GM23338 (cell line): ENCODE measurements at regions not wholly inside any gene's neighbourhood (a gene's known extent, or its start where the extent isn't known, plus 50 kb on each side); places are given as distances from the start of the nearest gene placed in this dataset.

Experiments
- ATAC-seq: fragments of 200-7000 bp; cut with Tn5 transposase; 3 replicates; pipeline ENCODE4 v1.9.1; 2020
- DNase-seq: peaks from one replicate; pipeline ENCODE4 v3.0.0-alpha.2; 2015; ENCODE audit warnings: low spot score
- H2AFZ ChIP-seq: fragments of 200-600 bp; sonication (generic); 2 replicates; pipeline ENCODE4 v1.8.0; 2016; ENCODE audit warnings: antibody characterized with exemption, mild to moderate bottlenecking, moderate library complexity
- H3F3A ChIP-seq: fragments of 200-600 bp; sonication (generic); replicated peaks from 2 replicates; pipeline ENCODE4 v1.8.0; 2017; ENCODE audit warnings: antibody characterized with exemption, mixed run types, low read depth
- H3K27ac ChIP-seq: fragments of 200-600 bp; sonication (generic); 2 replicates; pipeline ENCODE4 v1.6.1; 2016; ENCODE audit warnings: low read depth
- H3K27me3 ChIP-seq: fragments of 200-600 bp; sonication (generic); 2 replicates; pipeline ENCODE4 v1.8.0; 2016; ENCODE audit warnings: mild to moderate bottlenecking, mixed run types, moderate library complexity; ENCODE audit not compliant: insufficient read depth
- H3K36me3 ChIP-seq: fragments of 200-600 bp; sonication (generic); 2 replicates; pipeline ENCODE4 v1.8.0; 2016; ENCODE audit warnings: mild to moderate bottlenecking; ENCODE audit not compliant: insufficient read depth
- H3K4me1 ChIP-seq: fragments of 200-600 bp; sonication (generic); 2 replicates; pipeline ENCODE4 v1.8.0; 2016; ENCODE audit warnings: mild to moderate bottlenecking, moderate library complexity; ENCODE audit not compliant: insufficient read depth
- H3K4me2 ChIP-seq: fragments of 200-600 bp; sonication (generic); 2 replicates; pipeline ENCODE4 v1.7.1; 2017; ENCODE audit warnings: mixed run types
- H3K4me3 ChIP-seq: fragments of 200-600 bp; sonication (generic); 2 replicates; pipeline ENCODE4 v1.6.1; 2016; ENCODE audit warnings: mixed run types
- H3K79me2 ChIP-seq: fragments of 200-600 bp; sonication (generic); replicated peaks from 2 replicates; pipeline ENCODE4 v1.8.0; 2017; ENCODE audit warnings: mild to moderate bottlenecking; ENCODE audit not compliant: insufficient read depth
- H3K9me2 ChIP-seq: fragments of 200-600 bp; sonication (generic); 2 replicates; pipeline ENCODE4 v1.8.0; 2017; ENCODE audit not compliant: insufficient read depth
- H4K20me1 ChIP-seq: fragments of 200-600 bp; sonication (generic); replicated peaks from 2 replicates; pipeline ENCODE4 v1.8.0; 2017; ENCODE audit warnings: mild to moderate bottlenecking; ENCODE audit not compliant: insufficient read depth
- H3K27ac Mint-ChIP-seq: 2 replicates; pipeline ENCODE4 v1.8.0; 2020; ENCODE audit warnings: inconsistent platforms, mild to moderate bottlenecking, moderate library complexity, mixed read lengths
- H3K27me3 Mint-ChIP-seq: 3 replicates; pipeline ENCODE4 v1.8.0; 2022; ENCODE audit warnings: low read depth, mild to moderate bottlenecking, moderate library complexity, mixed read lengths, inconsistent platforms; ENCODE audit not compliant: insufficient read depth, poor library complexity
- H3K36me3 Mint-ChIP-seq: 3 replicates; pipeline ENCODE4 v1.8.0; 2021; ENCODE audit warnings: low read depth, mild to moderate bottlenecking, inconsistent platforms, moderate library complexity, mixed read lengths
- H3K4me1 Mint-ChIP-seq: 3 replicates; pipeline ENCODE4 v1.8.0; 2020; ENCODE audit warnings: mild to moderate bottlenecking, inconsistent platforms, mixed read lengths
- H3K4me3 Mint-ChIP-seq: 3 replicates; pipeline ENCODE4 v1.8.0; 2021; ENCODE audit warnings: moderate library complexity, mild to moderate bottlenecking, inconsistent platforms, mixed read lengths
- H3K9me3 Mint-ChIP-seq: 3 replicates; pipeline ENCODE4 v1.8.0; 2020; ENCODE audit warnings: moderate library complexity, mild to moderate bottlenecking, inconsistent platforms, mixed read lengths
- CREB1 ChIP-seq: fragments of 250-450 bp; sonication (Bioruptor Pico); IDR thresholded peaks from 2 replicates; pipeline ENCODE4 v1.5.0; 2020; ENCODE audit warnings: low read depth, mild to moderate bottlenecking, moderate library complexity
- EZH2 ChIP-seq: fragments of 200-600 bp; sonication (generic); IDR thresholded peaks from one replicate; pipeline ENCODE4 v1.8.0; 2017; ENCODE audit warnings: antibody characterized with exemption, mild to moderate bottlenecking, low read depth; ENCODE audit not compliant: unreplicated experiment
- JUNB ChIP-seq: IDR thresholded peaks from one replicate; pipeline ENCODE4 v1.6.1; 2016; ENCODE audit warnings: antibody characterized with exemption; ENCODE audit not compliant: unreplicated experiment
- NANOG ChIP-seq: IDR thresholded peaks from 2 replicates; pipeline ENCODE4 v1.6.1; 2016; ENCODE audit warnings: antibody characterized with exemption, borderline replicate concordance
- POLR2AphosphoS5 ChIP-seq: IDR thresholded peaks from 2 replicates; pipeline ENCODE4 v1.6.1; 2016; ENCODE audit warnings: antibody characterized with exemption, low read depth
- STAT1 ChIP-seq: IDR thresholded peaks from one replicate; pipeline ENCODE4 v1.6.1; 2016; ENCODE audit warnings: antibody characterized with exemption; ENCODE audit not compliant: unreplicated experiment
- ZNF331 ChIP-seq: fragments of 250-450 bp; sonication (Bioruptor Pico); IDR thresholded peaks from 2 replicates; pipeline ENCODE4 v1.5.0; 2020; ENCODE audit warnings: low read depth, mild to moderate bottlenecking, moderate library complexity
- TF ChIP-seq, protein P1 (sequence below): IDR thresholded peaks from one replicate; pipeline ENCODE4 v1.6.1; 2018; ENCODE audit warnings: antibody characterized with exemption; ENCODE audit not compliant: unreplicated experiment
- TF ChIP-seq, protein P2 (sequence below): IDR thresholded peaks from 2 replicates; pipeline ENCODE4 v1.6.1; 2016; ENCODE audit warnings: antibody characterized with exemption
- TF ChIP-seq, protein P3 (sequence below), 2 experiments: fragments of 200-600 bp in 1 of 2; sonication (generic) in 1 of 2; conservative IDR thresholded peaks; 2 replicates each; pipeline versions ENCODE4 v1.5.1 to v1.6.1; 2016 to 2017; ENCODE audit warnings: antibody characterized with exemption in 2 of 2, low read depth in 2 of 2, mild to moderate bottlenecking in 2 of 2, moderate library complexity in 1 of 2

DNA sequence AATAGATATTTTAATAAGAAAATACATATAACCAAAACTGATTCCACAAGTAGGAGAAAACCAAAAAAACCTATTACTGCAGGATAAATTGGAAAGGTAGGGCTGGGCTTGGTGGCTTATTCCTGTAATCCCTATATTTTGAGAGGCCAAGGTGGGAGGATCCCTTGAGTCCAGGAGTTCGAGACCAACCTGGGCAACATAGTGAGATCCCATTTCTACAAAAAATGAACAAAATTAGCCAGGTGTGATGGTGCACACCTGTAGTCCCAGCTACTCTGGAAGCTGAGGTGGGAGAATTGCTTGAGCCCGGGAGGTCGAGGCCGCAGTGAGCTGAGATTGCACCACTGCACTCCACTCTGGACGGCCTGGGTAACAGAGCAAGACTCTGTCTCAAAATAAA is 189.2 kb upstream of the IER5L start (continued):
- TF ChIP-seq, protein P1, sequence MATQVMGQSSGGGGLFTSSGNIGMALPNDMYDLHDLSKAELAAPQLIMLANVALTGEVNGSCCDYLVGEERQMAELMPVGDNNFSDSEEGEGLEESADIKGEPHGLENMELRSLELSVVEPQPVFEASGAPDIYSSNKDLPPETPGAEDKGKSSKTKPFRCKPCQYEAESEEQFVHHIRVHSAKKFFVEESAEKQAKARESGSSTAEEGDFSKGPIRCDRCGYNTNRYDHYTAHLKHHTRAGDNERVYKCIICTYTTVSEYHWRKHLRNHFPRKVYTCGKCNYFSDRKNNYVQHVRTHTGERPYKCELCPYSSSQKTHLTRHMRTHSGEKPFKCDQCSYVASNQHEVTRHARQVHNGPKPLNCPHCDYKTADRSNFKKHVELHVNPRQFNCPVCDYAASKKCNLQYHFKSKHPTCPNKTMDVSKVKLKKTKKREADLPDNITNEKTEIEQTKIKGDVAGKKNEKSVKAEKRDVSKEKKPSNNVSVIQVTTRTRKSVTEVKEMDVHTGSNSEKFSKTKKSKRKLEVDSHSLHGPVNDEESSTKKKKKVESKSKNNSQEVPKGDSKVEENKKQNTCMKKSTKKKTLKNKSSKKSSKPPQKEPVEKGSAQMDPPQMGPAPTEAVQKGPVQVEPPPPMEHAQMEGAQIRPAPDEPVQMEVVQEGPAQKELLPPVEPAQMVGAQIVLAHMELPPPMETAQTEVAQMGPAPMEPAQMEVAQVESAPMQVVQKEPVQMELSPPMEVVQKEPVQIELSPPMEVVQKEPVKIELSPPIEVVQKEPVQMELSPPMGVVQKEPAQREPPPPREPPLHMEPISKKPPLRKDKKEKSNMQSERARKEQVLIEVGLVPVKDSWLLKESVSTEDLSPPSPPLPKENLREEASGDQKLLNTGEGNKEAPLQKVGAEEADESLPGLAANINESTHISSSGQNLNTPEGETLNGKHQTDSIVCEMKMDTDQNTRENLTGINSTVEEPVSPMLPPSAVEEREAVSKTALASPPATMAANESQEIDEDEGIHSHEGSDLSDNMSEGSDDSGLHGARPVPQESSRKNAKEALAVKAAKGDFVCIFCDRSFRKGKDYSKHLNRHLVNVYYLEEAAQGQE, result no peak
- TF ChIP-seq CREB1 (CRISPR knock-in tag) (no peak), ZNF331 (CRISPR knock-in tag) (no peak), NANOG (no peak), POLR2AphosphoS5 (no peak)
- TF ChIP-seq, protein P2, sequence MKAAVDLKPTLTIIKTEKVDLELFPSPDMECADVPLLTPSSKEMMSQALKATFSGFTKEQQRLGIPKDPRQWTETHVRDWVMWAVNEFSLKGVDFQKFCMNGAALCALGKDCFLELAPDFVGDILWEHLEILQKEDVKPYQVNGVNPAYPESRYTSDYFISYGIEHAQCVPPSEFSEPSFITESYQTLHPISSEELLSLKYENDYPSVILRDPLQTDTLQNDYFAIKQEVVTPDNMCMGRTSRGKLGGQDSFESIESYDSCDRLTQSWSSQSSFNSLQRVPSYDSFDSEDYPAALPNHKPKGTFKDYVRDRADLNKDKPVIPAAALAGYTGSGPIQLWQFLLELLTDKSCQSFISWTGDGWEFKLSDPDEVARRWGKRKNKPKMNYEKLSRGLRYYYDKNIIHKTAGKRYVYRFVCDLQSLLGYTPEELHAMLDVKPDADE, result no peak

DNA sequence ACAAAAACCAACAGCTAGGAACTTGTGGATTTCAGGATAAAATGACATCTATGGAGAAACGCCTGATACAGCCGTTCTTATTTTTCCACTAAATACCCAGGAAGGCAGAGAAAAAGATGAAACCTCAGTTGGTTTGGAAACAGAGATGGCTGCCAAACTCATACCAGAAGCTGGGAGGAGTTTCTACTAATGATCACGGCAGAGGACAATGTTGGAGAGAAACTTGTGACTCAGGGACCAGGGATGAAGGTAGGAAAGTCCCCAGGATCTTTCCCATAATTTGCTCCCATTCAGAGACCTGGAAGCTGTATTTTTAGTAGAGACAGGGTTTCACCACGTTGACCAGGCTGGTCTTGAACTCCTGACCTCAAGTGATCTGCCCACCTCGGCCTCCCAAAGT is 187.1 kb upstream of the IER5L start:
- H4K20me1 ChIP-seq, result no peaks in the 10 kb centered on the region
- H3K4me1 Mint-ChIP-seq, result peaks cover 14% of the 10 kb centered on the region
- no peak overlapping the region for H3K27ac Mint-ChIP-seq
- 0 out of 2 replicates have a peak, but pooled peaks cover 3% of the 10 kb centered on the region for H3F3A ChIP-seq
- peaks cover 3% of the 10 kb centered on the region; the same call in 1 of the 2 replicates for H3K36me3 ChIP-seq
- H3K27ac ChIP-seq, result no peak overlapping the region
- no peaks in the 10 kb centered on the region for H3K27me3 ChIP-seq
- H3K9me2 ChIP-seq, result no peaks in the 10 kb centered on the region
- peaks cover 15% of the 10 kb centered on the region for H3K9me3 Mint-ChIP-seq
- H3K4me2 ChIP-seq, result no peak overlapping the region
- no peaks in the 10 kb centered on the region for H3K4me1 ChIP-seq
- no peak overlapping the region for H3K4me3 Mint-ChIP-seq
- peaks cover 15% of the 10 kb centered on the region for H3K27me3 Mint-ChIP-seq
- H3K79me2 ChIP-seq, result no peaks in the 10 kb centered on the region
- no peak overlapping the region for H2AFZ ChIP-seq
- peaks cover 4% of the 10 kb centered on the region; the same call in 1 of the 3 replicates for H3K36me3 Mint-ChIP-seq
- DNase-seq (no peak), ATAC-seq (no peak)
- no peak overlapping the region for H3K4me3 ChIP-seq
- TF ChIP-seq NANOG (no peak), ZNF331 (CRISPR knock-in tag) (no peak), JUNB (no peak), STAT1 (no peak), EZH2 (no peak), POLR2AphosphoS5 (no peak)
- TF ChIP-seq, protein P3, sequence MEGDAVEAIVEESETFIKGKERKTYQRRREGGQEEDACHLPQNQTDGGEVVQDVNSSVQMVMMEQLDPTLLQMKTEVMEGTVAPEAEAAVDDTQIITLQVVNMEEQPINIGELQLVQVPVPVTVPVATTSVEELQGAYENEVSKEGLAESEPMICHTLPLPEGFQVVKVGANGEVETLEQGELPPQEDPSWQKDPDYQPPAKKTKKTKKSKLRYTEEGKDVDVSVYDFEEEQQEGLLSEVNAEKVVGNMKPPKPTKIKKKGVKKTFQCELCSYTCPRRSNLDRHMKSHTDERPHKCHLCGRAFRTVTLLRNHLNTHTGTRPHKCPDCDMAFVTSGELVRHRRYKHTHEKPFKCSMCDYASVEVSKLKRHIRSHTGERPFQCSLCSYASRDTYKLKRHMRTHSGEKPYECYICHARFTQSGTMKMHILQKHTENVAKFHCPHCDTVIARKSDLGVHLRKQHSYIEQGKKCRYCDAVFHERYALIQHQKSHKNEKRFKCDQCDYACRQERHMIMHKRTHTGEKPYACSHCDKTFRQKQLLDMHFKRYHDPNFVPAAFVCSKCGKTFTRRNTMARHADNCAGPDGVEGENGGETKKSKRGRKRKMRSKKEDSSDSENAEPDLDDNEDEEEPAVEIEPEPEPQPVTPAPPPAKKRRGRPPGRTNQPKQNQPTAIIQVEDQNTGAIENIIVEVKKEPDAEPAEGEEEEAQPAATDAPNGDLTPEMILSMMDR (conservative IDR thresholded peaks at IDR 0.05; ENCODE audit: low read depth in 2 of 2), result no peak
- TF ChIP-seq, protein P1, result no peak
